GM12864 (cell line): ENCODE measurements at regions not wholly inside any gene's neighbourhood (a gene's known extent, or its start where the extent isn't known, plus 50 kb on each side); places are given as distances from the start of the nearest gene placed in this dataset.

ENCODE experiments used
- DNase-seq: peaks from one replicate; pipeline ENCODE4 v3.0.0-alpha.2; 2011; ENCODE audit warnings: low read depth
- H3K4me3 ChIP-seq: 2 replicates; pipeline ENCODE4 v1.5.1; 2011; ENCODE audit warnings: mild to moderate bottlenecking, low read depth, low read length, control low read depth
- TF ChIP-seq, protein P1 (sequence below): IDR thresholded peaks from 2 replicates; pipeline ENCODE4 v1.5.1; 2011; ENCODE audit warnings: low read depth, mild to moderate bottlenecking, moderate library complexity, low read length, control low read depth, inconsistent platforms; ENCODE audit errors: missing control alignments

- no peak for DNase-seq
- H3K4me3 ChIP-seq, result no peak overlapping the region
- TF ChIP-seq, protein P1, sequence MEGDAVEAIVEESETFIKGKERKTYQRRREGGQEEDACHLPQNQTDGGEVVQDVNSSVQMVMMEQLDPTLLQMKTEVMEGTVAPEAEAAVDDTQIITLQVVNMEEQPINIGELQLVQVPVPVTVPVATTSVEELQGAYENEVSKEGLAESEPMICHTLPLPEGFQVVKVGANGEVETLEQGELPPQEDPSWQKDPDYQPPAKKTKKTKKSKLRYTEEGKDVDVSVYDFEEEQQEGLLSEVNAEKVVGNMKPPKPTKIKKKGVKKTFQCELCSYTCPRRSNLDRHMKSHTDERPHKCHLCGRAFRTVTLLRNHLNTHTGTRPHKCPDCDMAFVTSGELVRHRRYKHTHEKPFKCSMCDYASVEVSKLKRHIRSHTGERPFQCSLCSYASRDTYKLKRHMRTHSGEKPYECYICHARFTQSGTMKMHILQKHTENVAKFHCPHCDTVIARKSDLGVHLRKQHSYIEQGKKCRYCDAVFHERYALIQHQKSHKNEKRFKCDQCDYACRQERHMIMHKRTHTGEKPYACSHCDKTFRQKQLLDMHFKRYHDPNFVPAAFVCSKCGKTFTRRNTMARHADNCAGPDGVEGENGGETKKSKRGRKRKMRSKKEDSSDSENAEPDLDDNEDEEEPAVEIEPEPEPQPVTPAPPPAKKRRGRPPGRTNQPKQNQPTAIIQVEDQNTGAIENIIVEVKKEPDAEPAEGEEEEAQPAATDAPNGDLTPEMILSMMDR, result no peak
These were observed 510.9 kb downstream of the EPM2A start for GRCh38 chr6:145224450-145224849.

DNA sequence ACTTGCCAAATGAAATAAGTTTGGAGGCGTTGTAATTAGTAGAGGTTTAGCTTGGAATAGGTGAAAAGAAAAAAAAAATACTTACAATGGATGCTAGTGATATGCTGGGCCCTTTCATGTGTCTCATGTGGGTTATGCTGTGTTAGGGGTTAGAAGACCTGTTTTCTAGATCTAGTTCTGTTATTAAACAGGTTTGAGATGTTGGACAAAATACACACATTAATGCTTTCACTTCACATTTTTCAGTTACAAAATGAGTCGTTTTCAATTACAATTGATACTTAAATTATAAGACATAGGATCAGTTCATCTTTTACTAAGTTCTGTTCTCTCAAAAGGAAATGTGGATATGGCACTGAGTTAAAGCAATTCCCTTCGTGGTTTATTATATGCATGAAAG is 509.8 kb downstream of the EPM2A start:
- TF ChIP-seq, protein P1, result no peak
- no peak for DNase-seq
- H3K4me3 ChIP-seq, result no peak overlapping the region

- no peak overlapping the region for H3K4me3 ChIP-seq
- no peak for DNase-seq
- TF ChIP-seq, protein P1, result no peak
These were observed 507.7 kb downstream of the EPM2A start for GRCh38 chr6:145227593-145227992.

- TF ChIP-seq, protein P1, result no peak
- no peak overlapping the region for H3K4me3 ChIP-seq
These were observed 506.2 kb downstream of the EPM2A start for GRCh38 chr6:145228962-145229582.

DNA sequence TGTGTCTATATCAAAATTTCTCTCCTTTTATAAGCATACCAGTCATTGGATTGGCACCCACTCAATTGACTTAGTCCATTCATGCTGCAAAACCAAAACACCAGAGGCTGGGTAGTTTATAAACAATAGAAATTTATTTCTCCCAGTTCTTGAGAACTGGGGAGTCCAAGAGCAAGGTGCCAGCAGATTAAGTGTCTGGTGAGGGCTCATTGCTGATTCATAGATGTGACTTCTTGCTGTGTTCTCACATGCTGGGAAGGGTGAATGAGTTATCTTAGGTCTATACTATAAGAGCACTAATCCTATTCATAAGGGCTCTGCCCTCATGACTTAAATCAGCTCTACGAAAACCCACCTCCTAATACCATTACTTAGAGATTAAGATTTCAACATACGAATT is 501.4 kb downstream of the EPM2A start:
- TF ChIP-seq, protein P1, result no peak
- DNase-seq, result no peak

More at GRCh38 chr6:145228962-145229582, 506.2 kb downstream of the EPM2A start:
- DNase-seq, result no peak

GRCh38 chr6:145235207-145235606 is 500.1 kb downstream of the EPM2A start:
- TF ChIP-seq, protein P1, result no peak
- DNase-seq, result no peak
- no peak overlapping the region for H3K4me3 ChIP-seq

More for the DNA sequence above, 501.4 kb downstream of the EPM2A start:
- H3K4me3 ChIP-seq, result no peak overlapping the region

DNA sequence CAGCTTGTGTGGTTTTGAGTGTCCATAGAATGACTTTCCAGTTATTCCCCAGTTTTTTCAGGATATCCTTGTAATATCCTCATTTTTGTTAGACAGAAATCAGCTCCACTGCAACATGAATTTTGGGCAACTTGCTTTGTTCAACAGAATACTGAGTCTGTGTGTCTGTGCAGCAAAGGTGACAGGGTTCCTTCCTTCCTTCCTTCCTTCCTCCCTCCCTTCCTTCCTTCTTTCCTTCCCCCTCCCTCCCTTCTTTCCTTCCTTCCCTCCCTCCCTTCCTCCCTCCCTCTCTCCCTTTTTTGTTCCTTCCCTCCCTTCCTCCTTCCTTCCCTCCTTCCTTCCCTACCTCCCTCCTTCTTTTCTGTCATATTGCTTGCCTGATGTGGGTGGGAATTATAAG is 496.5 kb downstream of the EPM2A start:
- TF ChIP-seq, protein P1, result no peak
- no peak overlapping the region for H3K4me3 ChIP-seq

More for the DNA sequence above, 496.5 kb downstream of the EPM2A start:
- DNase-seq, result no peak
